GM19328 (cell line): ENCODE measurements at regions not wholly inside any gene's neighbourhood (a gene's known extent, or its start where the extent isn't known, plus 50 kb on each side); places are given as distances from the start of the nearest gene placed in this dataset.

Experiments used
- ATAC-seq: cut with Tn5 transposase; IDR thresholded peaks from one replicate; pipeline ENCODE4 v1.9.1; 2021; ENCODE audit warnings: mild to moderate bottlenecking, moderate library complexity; ENCODE audit not compliant: unreplicated experiment

DNA sequence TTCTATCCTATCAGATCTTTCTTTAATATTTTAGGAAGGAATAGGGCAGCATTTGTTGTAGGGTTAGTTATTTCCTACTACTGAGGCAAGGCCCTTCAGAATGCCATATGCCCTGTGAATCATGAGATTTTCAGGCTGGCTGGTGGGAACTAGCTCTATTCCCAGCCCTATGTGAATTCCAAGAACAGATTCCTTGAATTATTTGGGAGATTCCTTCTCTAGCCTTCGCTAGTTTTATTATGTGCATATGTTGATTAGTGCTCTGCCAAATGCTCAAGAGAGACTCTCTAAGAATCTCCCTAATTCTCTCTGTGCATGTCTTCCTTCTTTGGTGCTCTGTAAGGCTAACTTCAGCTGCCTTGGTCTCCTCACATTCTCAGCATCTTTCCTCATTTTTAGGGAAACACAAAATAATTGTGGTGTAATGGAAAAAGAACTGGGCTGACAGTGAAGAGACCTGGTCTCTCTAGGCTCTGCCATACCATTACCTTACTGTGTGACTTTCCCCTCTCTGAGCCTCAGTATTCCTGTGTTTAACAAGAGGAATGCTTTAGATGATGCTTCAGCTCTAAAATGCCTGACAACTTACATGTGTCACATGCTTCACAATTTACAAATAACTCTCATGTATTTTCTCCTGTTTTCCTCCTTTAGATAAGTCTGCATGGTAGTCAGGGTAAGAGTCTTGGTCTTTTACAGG is 79.7 kb downstream of the VMA21 start:
- ATAC-seq, result no peak

DNA sequence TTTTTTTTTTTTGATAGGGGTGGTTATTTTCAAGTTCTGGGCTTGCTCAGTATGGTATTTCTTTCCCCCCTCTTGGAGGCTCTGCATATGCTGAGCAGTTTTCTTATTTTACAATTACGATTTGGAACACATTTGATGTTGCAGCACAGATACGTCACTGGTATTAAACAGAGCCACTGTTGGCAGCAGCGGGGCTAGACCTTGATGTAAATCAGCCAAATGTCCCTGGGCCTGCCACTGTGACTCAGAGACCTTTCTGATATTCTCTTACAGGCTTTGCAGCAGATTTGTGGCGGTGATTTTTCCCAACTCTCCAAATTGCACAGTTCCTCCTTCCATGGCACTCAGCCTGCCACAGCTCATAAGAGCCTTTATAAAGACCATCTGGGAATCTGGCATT is 81.1 kb downstream of the VMA21 start:
- ATAC-seq, result no peak

DNA sequence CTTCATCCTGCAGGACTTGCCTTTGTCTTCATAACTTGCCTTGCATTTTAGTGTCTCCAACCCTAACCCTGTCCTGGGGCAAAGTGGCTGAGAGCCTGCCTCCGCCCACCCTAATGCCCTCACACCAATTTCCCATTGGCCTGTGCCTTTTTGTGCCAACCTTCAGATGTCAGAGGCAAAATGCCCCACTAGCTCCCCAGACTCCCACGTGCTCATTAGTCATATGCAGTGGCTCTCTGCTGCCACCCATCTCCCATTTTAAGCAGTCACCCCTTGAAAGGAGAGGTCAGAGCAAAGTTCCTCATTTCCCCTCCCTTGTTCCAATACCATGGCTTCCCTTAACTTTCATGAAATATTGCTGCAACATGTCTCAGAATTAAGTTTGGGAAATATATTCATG is 74.8 kb upstream of the PASD1 start:
- ATAC-seq, result peak; percentile 73

DNA sequence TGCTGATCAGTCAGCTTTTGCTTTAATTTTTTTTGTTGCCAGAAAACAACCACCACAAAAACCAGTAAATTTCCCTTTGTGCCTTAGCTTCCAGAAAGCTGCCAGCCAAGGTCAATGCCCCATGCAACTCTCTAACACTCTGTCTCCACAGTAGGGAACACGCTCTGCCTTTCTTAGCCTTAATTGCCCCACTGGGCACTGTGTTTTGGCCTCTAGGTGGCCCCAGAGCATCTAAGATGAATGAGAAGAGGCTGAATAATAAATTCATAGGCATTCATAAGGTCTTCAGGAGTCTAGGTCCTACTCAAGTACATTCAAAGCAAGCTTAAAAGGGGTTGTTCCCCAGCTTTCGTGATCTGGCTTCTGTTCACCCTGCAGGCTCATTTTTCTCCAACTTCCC is 57.7 kb upstream of the PASD1 start:
- ATAC-seq, result no peak

DNA sequence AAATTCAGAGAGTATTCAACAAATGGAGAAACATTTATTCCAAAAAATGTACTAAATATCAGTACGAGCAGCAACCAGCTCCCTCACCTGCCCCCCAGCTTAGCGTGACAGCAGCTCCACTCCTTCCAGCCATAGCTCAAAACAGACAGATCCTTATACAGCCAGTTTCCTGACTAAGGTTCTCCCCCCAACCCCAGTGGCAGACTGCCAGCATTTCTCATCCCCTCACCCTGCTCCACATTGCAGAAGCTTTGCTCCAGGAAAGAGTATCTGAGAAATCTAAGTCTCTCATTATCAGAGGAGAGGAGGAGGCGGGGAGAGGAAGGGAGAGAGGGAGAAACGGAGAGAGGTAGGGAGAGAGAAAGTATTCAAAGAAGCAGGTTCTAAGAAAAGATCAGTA is 53.3 kb upstream of the PASD1 start:
- ATAC-seq, result no peak

DNA sequence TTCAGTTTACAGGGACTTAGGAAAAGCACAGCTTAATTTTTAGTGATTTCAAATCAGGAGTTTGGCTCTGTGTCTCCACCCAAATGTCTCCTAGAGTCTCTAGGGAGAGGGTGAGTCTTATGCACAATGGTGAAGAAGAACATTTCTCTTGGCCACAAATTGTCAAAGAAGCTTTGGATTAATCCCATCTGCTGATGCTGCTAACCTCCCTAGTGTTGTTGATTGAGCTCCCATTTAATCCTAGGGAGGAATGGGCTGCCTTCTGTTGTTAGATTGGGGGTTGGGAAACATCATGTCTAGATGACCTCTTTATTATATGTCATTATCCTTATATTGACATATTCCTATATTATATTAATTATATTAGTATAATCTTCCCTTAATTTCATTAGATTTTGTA is 50.0 kb upstream of the PASD1 start:
- ATAC-seq, result no peak
